Nephron (organoid): ENCODE measurements at regions not wholly inside any gene's neighbourhood (a gene's known extent, or its start where the extent isn't known, plus 50 kb on each side); places are given as distances from the start of the nearest gene placed in this dataset.

Source experiments
- H3K27ac Mint-ChIP-seq, 3 experiments: 2 replicates each; pipeline ENCODE4 v1.8.0; 2020; ENCODE audit warnings: mixed read lengths in 3 of 3, mild to moderate bottlenecking in 2 of 3, moderate library complexity in 1 of 3
- H3K27me3 Mint-ChIP-seq: 2 replicates; pipeline ENCODE4 v1.8.0; 2021; ENCODE audit warnings: low read depth, mild to moderate bottlenecking, moderate library complexity, mixed read lengths
- H3K36me3 Mint-ChIP-seq: 2 replicates; pipeline ENCODE4 v1.8.0; 2020; ENCODE audit warnings: low read depth, mixed read lengths
- H3K4me1 Mint-ChIP-seq: 2 replicates; pipeline ENCODE4 v1.8.0; 2020; ENCODE audit warnings: mixed read lengths
- H3K4me3 Mint-ChIP-seq, 3 experiments: 2 replicates each; pipeline ENCODE4 v1.8.0; 2020; ENCODE audit warnings: mild to moderate bottlenecking in 3 of 3, mixed read lengths in 3 of 3, moderate library complexity in 2 of 3
- H3K9me3 Mint-ChIP-seq: 2 replicates; pipeline ENCODE4 v1.8.0; 2020; ENCODE audit warnings: mixed read lengths
- CTCF ChIP-seq, 3 experiments: fragments of 200-600 bp; sonication (generic); IDR thresholded peaks; one replicate each; pipeline ENCODE4 v1.5.0; 2021; ENCODE audit warnings: antibody characterized with exemption in 3 of 3; ENCODE audit not compliant: unreplicated experiment in 3 of 3

GRCh38 chr1:95615421-95615820, 381.4 kb downstream of the RWDD3 start:
- Mint-ChIP-seq H3K27me3 (peaks cover 8% of the 10 kb centered on the region), H3K4me3 (no peak overlapping the region), H3K9me3 (no peaks in the 10 kb centered on the region), H3K4me1 (no peaks in the 10 kb centered on the region), H3K36me3 (no peaks in the 10 kb centered on the region), H3K27ac (no peak overlapping the region)
- no peak for TF ChIP-seq CTCF (IDR thresholded peaks at IDR 0.05; ENCODE audit: unreplicated experiment in 3 of 3)

GRCh38 chr1:95620076-95620475, 386.1 kb downstream of the RWDD3 start:
- H3K36me3 Mint-ChIP-seq: no peaks in the 10 kb centered on the region
- peaks cover 4% of the 10 kb centered on the region for H3K27me3 Mint-ChIP-seq
- H3K4me1 Mint-ChIP-seq: no peaks in the 10 kb centered on the region
- H3K9me3 Mint-ChIP-seq: no peaks in the 10 kb centered on the region
- no peak overlapping the region for H3K27ac Mint-ChIP-seq
- TF ChIP-seq CTCF (IDR thresholded peaks at IDR 0.05; ENCODE audit: unreplicated experiment in 3 of 3): no peak
- no peak overlapping the region for H3K4me3 Mint-ChIP-seq

GRCh38 chr1:95622609-95623008, 388.6 kb downstream of the RWDD3 start:
- peaks cover 4% of the 10 kb centered on the region for H3K27me3 Mint-ChIP-seq
- H3K9me3 Mint-ChIP-seq: no peaks in the 10 kb centered on the region
- H3K27ac Mint-ChIP-seq: no peak overlapping the region
- H3K4me3 Mint-ChIP-seq: no peak overlapping the region
- TF ChIP-seq CTCF (IDR thresholded peaks at IDR 0.05; ENCODE audit: unreplicated experiment in 3 of 3): no peak
- H3K36me3 Mint-ChIP-seq: no peaks in the 10 kb centered on the region
- H3K4me1 Mint-ChIP-seq: no peaks in the 10 kb centered on the region

- no peak for TF ChIP-seq CTCF (IDR thresholded peaks at IDR 0.05; ENCODE audit: unreplicated experiment in 3 of 3)
- H3K9me3 Mint-ChIP-seq: no peaks in the 10 kb centered on the region
- peaks cover 4% of the 10 kb centered on the region for H3K27me3 Mint-ChIP-seq
- H3K4me1 Mint-ChIP-seq: no peaks in the 10 kb centered on the region
- no peak overlapping the region for H3K27ac Mint-ChIP-seq
- no peaks in the 10 kb centered on the region for H3K36me3 Mint-ChIP-seq
- H3K4me3 Mint-ChIP-seq: no peak overlapping the region
These were observed 391.2 kb downstream of the RWDD3 start for GRCh38 chr1:95625224-95625623.

GRCh38 chr1:95627244-95627643, 393.2 kb downstream of the RWDD3 start:
- no peak overlapping the region for H3K4me3 Mint-ChIP-seq
- H3K27ac Mint-ChIP-seq: no peak overlapping the region
- peaks cover 4% of the 10 kb centered on the region for H3K27me3 Mint-ChIP-seq
- H3K4me1 Mint-ChIP-seq: peaks cover 5% of the 10 kb centered on the region
- no peak for TF ChIP-seq CTCF (IDR thresholded peaks at IDR 0.05; ENCODE audit: unreplicated experiment in 3 of 3)
- no peaks in the 10 kb centered on the region for H3K9me3 Mint-ChIP-seq
- H3K36me3 Mint-ChIP-seq: no peaks in the 10 kb centered on the region

- no peak overlapping the region for H3K27ac Mint-ChIP-seq
- no peak for TF ChIP-seq CTCF (IDR thresholded peaks at IDR 0.05; ENCODE audit: unreplicated experiment in 3 of 3)
- H3K4me3 Mint-ChIP-seq: no peak overlapping the region
- peaks cover 5% of the 10 kb centered on the region for H3K4me1 Mint-ChIP-seq
- no peaks in the 10 kb centered on the region for H3K27me3 Mint-ChIP-seq
- H3K9me3 Mint-ChIP-seq: no peaks in the 10 kb centered on the region
- H3K36me3 Mint-ChIP-seq: no peaks in the 10 kb centered on the region
These were observed 397.7 kb downstream of the RWDD3 start for GRCh38 chr1:95631695-95632094.
